ENCODE measurements at regions not wholly inside any gene's neighbourhood (a gene's known extent, or its start where the extent isn't known, plus 50 kb on each side); places are given as distances from the start of the nearest gene placed in this dataset.

DNA sequence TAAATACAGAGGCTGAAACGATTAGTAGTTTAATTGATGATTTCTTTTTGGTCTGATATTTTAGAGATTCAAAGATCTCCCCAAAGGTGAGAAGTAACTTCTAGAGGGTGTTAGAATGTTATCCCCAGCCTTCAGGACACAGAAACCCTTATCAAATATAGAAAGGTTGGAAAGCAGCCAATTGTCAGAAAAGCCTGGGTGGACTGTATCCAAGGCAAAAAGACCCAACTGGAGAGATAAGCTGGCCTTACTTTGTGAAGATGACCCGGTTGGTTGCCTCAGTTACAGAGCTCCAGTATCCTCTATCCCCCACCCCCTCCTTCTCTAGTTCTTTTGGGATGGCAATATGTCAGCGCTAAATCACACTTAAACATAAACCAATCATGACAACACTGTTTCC lies 75.7 kb downstream of the GCNT4 start:
- CTCF ChIA-PET, result no interaction called here

DNA sequence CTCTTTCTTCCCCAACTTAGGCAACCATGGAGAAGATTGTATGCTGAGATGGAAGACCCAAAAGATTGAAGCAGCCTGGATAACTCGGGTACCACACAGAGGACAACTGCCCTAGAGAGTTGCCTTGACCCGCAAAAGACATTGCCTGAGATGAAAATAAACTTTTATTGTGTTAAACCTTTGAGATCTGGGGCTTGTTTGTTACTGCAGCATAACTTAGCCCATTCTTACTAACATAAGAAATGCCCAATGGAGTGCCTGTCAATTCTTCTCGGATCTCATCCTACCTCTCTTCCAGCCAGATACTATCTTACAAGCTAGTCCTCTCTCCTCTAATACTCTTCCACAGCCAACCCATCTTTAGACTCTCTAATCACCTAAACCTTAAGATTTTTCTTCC lies 76.8 kb downstream of the GCNT4 start:
- DNase-seq (ENCODE audit: low read depth, low spot score) (no peak), ATAC-seq (no peak)
- no peaks in the 10 kb centered on the region for H3K9me3 ChIP-seq (ENCODE audit: control insufficient read depth, insufficient read depth, low read depth, low read length)
- peaks cover 5% of the 10 kb centered on the region; the same call in 1 of the 2 replicates for H3K27me3 ChIP-seq (ENCODE audit: control insufficient read depth, insufficient read depth, low read length)
- TF ChIP-seq, protein P1, sequence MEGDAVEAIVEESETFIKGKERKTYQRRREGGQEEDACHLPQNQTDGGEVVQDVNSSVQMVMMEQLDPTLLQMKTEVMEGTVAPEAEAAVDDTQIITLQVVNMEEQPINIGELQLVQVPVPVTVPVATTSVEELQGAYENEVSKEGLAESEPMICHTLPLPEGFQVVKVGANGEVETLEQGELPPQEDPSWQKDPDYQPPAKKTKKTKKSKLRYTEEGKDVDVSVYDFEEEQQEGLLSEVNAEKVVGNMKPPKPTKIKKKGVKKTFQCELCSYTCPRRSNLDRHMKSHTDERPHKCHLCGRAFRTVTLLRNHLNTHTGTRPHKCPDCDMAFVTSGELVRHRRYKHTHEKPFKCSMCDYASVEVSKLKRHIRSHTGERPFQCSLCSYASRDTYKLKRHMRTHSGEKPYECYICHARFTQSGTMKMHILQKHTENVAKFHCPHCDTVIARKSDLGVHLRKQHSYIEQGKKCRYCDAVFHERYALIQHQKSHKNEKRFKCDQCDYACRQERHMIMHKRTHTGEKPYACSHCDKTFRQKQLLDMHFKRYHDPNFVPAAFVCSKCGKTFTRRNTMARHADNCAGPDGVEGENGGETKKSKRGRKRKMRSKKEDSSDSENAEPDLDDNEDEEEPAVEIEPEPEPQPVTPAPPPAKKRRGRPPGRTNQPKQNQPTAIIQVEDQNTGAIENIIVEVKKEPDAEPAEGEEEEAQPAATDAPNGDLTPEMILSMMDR (IDR thresholded peaks at IDR 0.05), result no peak
- TF ChIP-seq, protein P2, sequence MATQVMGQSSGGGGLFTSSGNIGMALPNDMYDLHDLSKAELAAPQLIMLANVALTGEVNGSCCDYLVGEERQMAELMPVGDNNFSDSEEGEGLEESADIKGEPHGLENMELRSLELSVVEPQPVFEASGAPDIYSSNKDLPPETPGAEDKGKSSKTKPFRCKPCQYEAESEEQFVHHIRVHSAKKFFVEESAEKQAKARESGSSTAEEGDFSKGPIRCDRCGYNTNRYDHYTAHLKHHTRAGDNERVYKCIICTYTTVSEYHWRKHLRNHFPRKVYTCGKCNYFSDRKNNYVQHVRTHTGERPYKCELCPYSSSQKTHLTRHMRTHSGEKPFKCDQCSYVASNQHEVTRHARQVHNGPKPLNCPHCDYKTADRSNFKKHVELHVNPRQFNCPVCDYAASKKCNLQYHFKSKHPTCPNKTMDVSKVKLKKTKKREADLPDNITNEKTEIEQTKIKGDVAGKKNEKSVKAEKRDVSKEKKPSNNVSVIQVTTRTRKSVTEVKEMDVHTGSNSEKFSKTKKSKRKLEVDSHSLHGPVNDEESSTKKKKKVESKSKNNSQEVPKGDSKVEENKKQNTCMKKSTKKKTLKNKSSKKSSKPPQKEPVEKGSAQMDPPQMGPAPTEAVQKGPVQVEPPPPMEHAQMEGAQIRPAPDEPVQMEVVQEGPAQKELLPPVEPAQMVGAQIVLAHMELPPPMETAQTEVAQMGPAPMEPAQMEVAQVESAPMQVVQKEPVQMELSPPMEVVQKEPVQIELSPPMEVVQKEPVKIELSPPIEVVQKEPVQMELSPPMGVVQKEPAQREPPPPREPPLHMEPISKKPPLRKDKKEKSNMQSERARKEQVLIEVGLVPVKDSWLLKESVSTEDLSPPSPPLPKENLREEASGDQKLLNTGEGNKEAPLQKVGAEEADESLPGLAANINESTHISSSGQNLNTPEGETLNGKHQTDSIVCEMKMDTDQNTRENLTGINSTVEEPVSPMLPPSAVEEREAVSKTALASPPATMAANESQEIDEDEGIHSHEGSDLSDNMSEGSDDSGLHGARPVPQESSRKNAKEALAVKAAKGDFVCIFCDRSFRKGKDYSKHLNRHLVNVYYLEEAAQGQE (IDR thresholded peaks at IDR 0.05; ENCODE audit: insufficient read depth in 1 of 2, low read depth in 2 of 2, low read length in 1 of 2), result no peak
- TF ChIP-seq TCF7L2 (IDR thresholded peaks at IDR 0.05; ENCODE audit: low read depth, low read length), result no peak
- TF ChIP-seq POLR2AphosphoS5 (IDR thresholded peaks at IDR 0.05; ENCODE audit: low read depth, low read length), result no peak
- TF ChIP-seq SIN3A (IDR thresholded peaks at IDR 0.05; ENCODE audit: borderline replicate concordance, insufficient read depth, low read depth, low read length), result no peak
- H3K4me1 ChIP-seq (ENCODE audit: control insufficient read depth, insufficient read depth, low read length), result no peaks in the 10 kb centered on the region
- BruUV-seq (replicated peaks), result no TSS peak
- POLR2A ChIA-PET, result no interaction called here
- intact Hi-C loops (cut with micrococcal nuclease; ENCODE audit: unreplicated experiment) (no loop called here), in situ Hi-C loops (cut with HindIII; ENCODE audit: low pct_unique_long_range_greater_than_20kb, low sequenced_read_pairs) (no loop called here)
- no peak overlapping the region for H3K4me3 ChIP-seq (ENCODE audit: low read depth in 2 of 2, low read length in 2 of 2)
- H3K36me3 ChIP-seq (ENCODE audit: control insufficient read depth, insufficient read depth, low read length), result no peaks in the 10 kb centered on the region
- H3K27ac ChIP-seq (ENCODE audit: low read length), result no peak overlapping the region
- CTCF ChIA-PET, result no interaction called here

More for the DNA sequence above, 75.7 kb downstream of the GCNT4 start:
- intact Hi-C loops (cut with micrococcal nuclease; ENCODE audit: unreplicated experiment) (no loop called here), in situ Hi-C loops (cut with HindIII; ENCODE audit: low pct_unique_long_range_greater_than_20kb, low sequenced_read_pairs) (no loop called here)
- Histone ChIP-seq H3K4me3 (ENCODE audit: low read depth in 2 of 2, low read length in 2 of 2) (no peak overlapping the region), H3K27ac (ENCODE audit: low read length) (no peak overlapping the region), H3K36me3 (ENCODE audit: control insufficient read depth, insufficient read depth, low read length) (no peaks in the 10 kb centered on the region), H3K4me1 (ENCODE audit: control insufficient read depth, insufficient read depth, low read length) (no peaks in the 10 kb centered on the region), H3K27me3 (ENCODE audit: control insufficient read depth, insufficient read depth, low read length) (peaks cover 5% of the 10 kb centered on the region; the same call in 1 of the 2 replicates), H3K9me3 (ENCODE audit: control insufficient read depth, insufficient read depth, low read depth, low read length) (no peaks in the 10 kb centered on the region)
- ATAC-seq, result no peak
- POLR2A ChIA-PET, result no interaction called here
- no peak for DNase-seq (ENCODE audit: low read depth, low spot score)
- TF ChIP-seq, protein P2 (IDR thresholded peaks at IDR 0.05; ENCODE audit: insufficient read depth in 1 of 2, low read depth in 2 of 2, low read length in 1 of 2), result no peak
- TF ChIP-seq TCF7L2 (IDR thresholded peaks at IDR 0.05; ENCODE audit: low read depth, low read length) (no peak), SIN3A (IDR thresholded peaks at IDR 0.05; ENCODE audit: borderline replicate concordance, insufficient read depth, low read depth, low read length) (no peak), POLR2AphosphoS5 (IDR thresholded peaks at IDR 0.05; ENCODE audit: low read depth, low read length) (no peak)
- TF ChIP-seq, protein P1 (IDR thresholded peaks at IDR 0.05), result no peak
- no TSS peak for BruUV-seq (replicated peaks)
